Progenitor cell of endocrine pancreas (in vitro differentiated cells): ENCODE measurements at regions not wholly inside any gene's neighbourhood (a gene's known extent, or its start where the extent isn't known, plus 50 kb on each side); places are given as distances from the start of the nearest gene placed in this dataset.

ENCODE experiments used
- DNase-seq: peaks from one replicate; pipeline ENCODE4 v3.0.0; 2021; ENCODE audit warnings: low spot score; ENCODE audit not compliant: unreplicated experiment
- H3K27ac Mint-ChIP-seq: 2 replicates; pipeline ENCODE4 v1.8.0; 2021; ENCODE audit warnings: mild to moderate bottlenecking, moderate library complexity, mixed read lengths
- H3K27me3 Mint-ChIP-seq: 2 replicates; pipeline ENCODE4 v1.8.0; 2021; ENCODE audit warnings: mixed read lengths
- H3K36me3 Mint-ChIP-seq: 2 replicates; pipeline ENCODE4 v1.8.0; 2022; ENCODE audit warnings: mixed read lengths; ENCODE audit not compliant: insufficient read depth
- H3K4me1 Mint-ChIP-seq: 2 replicates; pipeline ENCODE4 v1.8.0; 2021; ENCODE audit warnings: low read depth, mixed read lengths
- H3K4me3 Mint-ChIP-seq: 2 replicates; pipeline ENCODE4 v1.8.0; 2021; ENCODE audit warnings: low read depth, mild to moderate bottlenecking, moderate library complexity, mixed read lengths
- H3K9me3 Mint-ChIP-seq: 2 replicates; pipeline ENCODE4 v1.8.0; 2021; ENCODE audit warnings: low read depth, mixed read lengths
- TF ChIP-seq, protein P1 (sequence below): fragments of 200-600 bp; sonication (generic); IDR thresholded peaks from one replicate; pipeline ENCODE4 v1.5.0; 2021; ENCODE audit warnings: antibody characterized with exemption, mild to moderate bottlenecking; ENCODE audit not compliant: unreplicated experiment

DNA sequence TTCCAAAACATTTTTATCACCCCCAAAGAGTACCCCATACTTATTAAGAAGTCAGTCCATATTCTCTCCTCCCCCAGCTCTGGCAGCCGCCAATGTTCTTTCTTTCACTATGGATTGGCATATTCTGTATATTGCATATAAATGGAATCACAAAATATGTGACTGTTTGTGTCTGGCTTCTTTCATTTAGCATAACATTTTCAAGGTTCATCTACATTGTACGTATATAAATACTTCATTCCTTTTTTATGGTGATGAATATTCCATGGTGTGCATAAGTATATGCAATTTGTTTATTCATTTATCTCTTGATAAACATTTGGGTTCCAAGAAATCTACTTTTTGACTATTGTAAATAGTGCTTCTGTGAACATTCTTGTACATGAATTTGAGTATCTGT is 653.1 kb downstream of the XPNPEP1 start:
- Mint-ChIP-seq H3K4me3 (no peak overlapping the region), H3K36me3 (no peaks in the 10 kb centered on the region), H3K4me1 (no peaks in the 10 kb centered on the region), H3K27ac (no peak overlapping the region), H3K9me3 (peaks cover 6% of the 10 kb centered on the region), H3K27me3 (no peaks in the 10 kb centered on the region)
- TF ChIP-seq, protein P1, sequence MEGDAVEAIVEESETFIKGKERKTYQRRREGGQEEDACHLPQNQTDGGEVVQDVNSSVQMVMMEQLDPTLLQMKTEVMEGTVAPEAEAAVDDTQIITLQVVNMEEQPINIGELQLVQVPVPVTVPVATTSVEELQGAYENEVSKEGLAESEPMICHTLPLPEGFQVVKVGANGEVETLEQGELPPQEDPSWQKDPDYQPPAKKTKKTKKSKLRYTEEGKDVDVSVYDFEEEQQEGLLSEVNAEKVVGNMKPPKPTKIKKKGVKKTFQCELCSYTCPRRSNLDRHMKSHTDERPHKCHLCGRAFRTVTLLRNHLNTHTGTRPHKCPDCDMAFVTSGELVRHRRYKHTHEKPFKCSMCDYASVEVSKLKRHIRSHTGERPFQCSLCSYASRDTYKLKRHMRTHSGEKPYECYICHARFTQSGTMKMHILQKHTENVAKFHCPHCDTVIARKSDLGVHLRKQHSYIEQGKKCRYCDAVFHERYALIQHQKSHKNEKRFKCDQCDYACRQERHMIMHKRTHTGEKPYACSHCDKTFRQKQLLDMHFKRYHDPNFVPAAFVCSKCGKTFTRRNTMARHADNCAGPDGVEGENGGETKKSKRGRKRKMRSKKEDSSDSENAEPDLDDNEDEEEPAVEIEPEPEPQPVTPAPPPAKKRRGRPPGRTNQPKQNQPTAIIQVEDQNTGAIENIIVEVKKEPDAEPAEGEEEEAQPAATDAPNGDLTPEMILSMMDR, result no peak
- DNase-seq, result no peak

DNA sequence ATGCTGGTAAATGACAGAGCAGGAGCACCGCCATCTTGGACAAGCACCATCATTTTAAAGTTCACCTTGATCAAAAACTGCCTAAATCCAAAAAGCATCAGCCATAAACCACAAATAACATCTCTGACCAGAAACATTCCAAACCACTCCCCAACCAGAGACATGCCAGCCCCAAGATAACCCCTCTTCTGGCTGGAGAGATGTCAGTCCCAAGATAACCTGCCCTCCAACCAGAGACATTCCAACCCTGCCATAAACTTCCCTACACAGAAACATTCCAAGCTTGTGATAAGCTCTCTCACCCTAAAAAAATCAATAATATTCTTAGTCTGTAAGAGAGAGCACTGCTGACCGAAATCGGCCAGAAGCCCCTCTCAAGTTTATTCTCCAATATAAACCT is 659.3 kb downstream of the XPNPEP1 start:
- no peaks in the 10 kb centered on the region for H3K4me1 Mint-ChIP-seq
- peaks cover 31% of the 10 kb centered on the region for H3K9me3 Mint-ChIP-seq
- no peaks in the 10 kb centered on the region for H3K27me3 Mint-ChIP-seq
- H3K27ac Mint-ChIP-seq, result no peak overlapping the region
- no peak for DNase-seq
- TF ChIP-seq, protein P1, result no peak
- no peak overlapping the region for H3K4me3 Mint-ChIP-seq
- H3K36me3 Mint-ChIP-seq, result no peaks in the 10 kb centered on the region

DNA sequence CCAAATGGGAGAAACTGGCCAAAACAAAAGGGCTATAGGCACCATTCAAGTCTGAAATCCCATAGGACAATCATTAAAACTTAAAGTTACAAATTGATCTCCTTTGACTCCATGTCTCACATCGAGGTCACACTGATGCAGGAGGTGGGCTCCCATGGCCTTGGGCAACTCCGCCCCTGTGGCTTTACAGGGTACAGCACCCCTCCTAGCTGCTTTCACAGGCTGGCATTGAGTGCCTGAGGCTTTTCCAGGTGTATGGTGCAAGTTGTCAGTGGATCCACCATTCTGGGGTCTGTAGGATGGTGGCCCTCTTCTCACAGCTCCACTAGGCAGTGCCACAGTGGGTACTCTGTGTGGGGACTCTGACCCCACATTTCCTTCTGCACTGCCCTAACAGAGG is 662.1 kb downstream of the XPNPEP1 start:
- no peak overlapping the region for H3K4me3 Mint-ChIP-seq
- no peak for DNase-seq
- H3K4me1 Mint-ChIP-seq, result no peaks in the 10 kb centered on the region
- H3K27ac Mint-ChIP-seq, result no peak overlapping the region
- H3K9me3 Mint-ChIP-seq, result peaks cover 30% of the 10 kb centered on the region
- H3K27me3 Mint-ChIP-seq, result no peaks in the 10 kb centered on the region
- H3K36me3 Mint-ChIP-seq, result no peaks in the 10 kb centered on the region
- TF ChIP-seq, protein P1, result no peak

DNA sequence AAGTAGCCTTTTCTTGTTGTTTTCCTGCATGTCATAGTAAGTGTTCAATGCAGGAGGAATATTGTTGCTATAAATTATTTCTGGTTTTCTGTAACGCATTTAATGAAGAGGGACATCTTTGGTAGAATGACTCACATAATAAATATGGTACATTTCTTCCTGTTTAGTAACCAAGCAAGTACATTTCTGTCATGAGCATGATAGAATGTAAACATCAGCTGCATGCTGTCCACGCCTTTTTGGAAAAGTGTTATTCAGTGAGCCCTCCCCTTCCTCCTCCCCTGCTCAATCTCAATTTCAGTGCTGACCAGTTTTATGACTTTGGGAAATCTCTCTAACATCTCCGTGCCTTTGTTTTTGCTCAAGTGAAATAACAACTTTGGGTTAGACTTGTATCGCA is 664.0 kb downstream of the XPNPEP1 start:
- no peaks in the 10 kb centered on the region for H3K4me1 Mint-ChIP-seq
- DNase-seq, result no peak
- H3K27me3 Mint-ChIP-seq, result no peaks in the 10 kb centered on the region
- H3K27ac Mint-ChIP-seq, result no peak overlapping the region
- TF ChIP-seq, protein P1, result no peak
- H3K4me3 Mint-ChIP-seq, result no peak overlapping the region
- H3K36me3 Mint-ChIP-seq, result no peaks in the 10 kb centered on the region
- H3K9me3 Mint-ChIP-seq, result peaks cover 23% of the 10 kb centered on the region

DNA sequence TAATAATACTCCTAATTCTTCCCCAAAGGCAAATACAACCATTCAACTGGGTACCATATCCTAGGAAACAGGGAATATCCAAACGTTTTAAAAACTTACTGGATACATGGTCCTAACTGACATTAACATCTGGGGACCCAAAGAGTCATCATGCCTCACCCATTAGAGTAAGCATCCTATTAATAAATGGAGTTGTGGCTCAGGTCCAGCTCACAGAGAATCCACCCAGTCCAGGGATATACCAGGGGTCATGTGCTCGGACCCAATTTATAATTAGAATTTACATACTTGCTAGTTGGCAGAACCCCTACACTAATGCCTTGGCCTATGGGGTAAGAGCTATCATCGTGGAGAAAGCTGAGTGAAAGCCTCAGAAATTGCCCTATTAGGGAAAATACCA is 670.0 kb downstream of the XPNPEP1 start:
- Mint-ChIP-seq H3K27me3 (no peaks in the 10 kb centered on the region), H3K9me3 (no peaks in the 10 kb centered on the region), H3K4me3 (no peak overlapping the region), H3K4me1 (peaks cover 7% of the 10 kb centered on the region), H3K36me3 (no peaks in the 10 kb centered on the region), H3K27ac (no peak overlapping the region)
- DNase-seq, result no peak
- TF ChIP-seq, protein P1, result no peak
